ENCODE measurements at regions not wholly inside any gene's neighbourhood (a gene's known extent, or its start where the extent isn't known, plus 50 kb on each side); places are given as distances from the start of the nearest gene placed in this dataset.

DNA sequence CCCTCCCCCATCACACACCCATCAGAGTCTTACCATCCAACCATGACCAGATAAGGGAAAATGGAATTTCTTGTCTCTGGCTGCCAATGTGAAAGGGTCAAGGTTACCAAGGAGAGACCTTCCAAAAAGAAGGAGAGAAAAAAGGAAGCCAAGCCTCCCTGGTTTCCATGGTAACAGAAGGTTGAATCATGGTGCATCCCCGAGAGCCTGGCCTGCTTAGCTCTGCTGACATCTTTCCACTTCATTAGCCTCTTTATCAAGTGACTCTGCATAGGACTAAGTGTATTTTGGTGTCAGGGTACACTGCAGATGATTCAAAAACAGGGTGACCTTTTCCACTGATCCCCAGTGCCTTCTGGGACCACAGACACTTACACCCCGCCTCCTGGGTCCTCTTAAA lies 225.7 kb upstream of the PPP2R3A start:
- TF ChIP-seq CREB1 (IDR thresholded peaks at IDR 0.05; ENCODE audit: low read depth), result no peak
- TF ChIP-seq EP300 (IDR thresholded peaks at IDR 0.05; ENCODE audit: borderline replicate concordance), result no peak
- no peak for TF ChIP-seq CEBPB (IDR thresholded peaks at IDR 0.05)
- TF ChIP-seq, protein P1, sequence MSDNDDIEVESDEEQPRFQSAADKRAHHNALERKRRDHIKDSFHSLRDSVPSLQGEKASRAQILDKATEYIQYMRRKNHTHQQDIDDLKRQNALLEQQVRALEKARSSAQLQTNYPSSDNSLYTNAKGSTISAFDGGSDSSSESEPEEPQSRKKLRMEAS (IDR thresholded peaks at IDR 0.05), result no peak
- TF ChIP-seq, protein P2, sequence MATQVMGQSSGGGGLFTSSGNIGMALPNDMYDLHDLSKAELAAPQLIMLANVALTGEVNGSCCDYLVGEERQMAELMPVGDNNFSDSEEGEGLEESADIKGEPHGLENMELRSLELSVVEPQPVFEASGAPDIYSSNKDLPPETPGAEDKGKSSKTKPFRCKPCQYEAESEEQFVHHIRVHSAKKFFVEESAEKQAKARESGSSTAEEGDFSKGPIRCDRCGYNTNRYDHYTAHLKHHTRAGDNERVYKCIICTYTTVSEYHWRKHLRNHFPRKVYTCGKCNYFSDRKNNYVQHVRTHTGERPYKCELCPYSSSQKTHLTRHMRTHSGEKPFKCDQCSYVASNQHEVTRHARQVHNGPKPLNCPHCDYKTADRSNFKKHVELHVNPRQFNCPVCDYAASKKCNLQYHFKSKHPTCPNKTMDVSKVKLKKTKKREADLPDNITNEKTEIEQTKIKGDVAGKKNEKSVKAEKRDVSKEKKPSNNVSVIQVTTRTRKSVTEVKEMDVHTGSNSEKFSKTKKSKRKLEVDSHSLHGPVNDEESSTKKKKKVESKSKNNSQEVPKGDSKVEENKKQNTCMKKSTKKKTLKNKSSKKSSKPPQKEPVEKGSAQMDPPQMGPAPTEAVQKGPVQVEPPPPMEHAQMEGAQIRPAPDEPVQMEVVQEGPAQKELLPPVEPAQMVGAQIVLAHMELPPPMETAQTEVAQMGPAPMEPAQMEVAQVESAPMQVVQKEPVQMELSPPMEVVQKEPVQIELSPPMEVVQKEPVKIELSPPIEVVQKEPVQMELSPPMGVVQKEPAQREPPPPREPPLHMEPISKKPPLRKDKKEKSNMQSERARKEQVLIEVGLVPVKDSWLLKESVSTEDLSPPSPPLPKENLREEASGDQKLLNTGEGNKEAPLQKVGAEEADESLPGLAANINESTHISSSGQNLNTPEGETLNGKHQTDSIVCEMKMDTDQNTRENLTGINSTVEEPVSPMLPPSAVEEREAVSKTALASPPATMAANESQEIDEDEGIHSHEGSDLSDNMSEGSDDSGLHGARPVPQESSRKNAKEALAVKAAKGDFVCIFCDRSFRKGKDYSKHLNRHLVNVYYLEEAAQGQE (IDR thresholded peaks at IDR 0.05; ENCODE audit: low read depth), result no peak
- no peak for TF ChIP-seq RAD21 (IDR thresholded peaks at IDR 0.05; ENCODE audit: low read depth)
- no peak for TF ChIP-seq FOXM1 (IDR thresholded peaks at IDR 0.05; ENCODE audit: borderline replicate concordance, low read depth)
- no peak for TF ChIP-seq ZBTB7A (IDR thresholded peaks at IDR 0.05; ENCODE audit: low read depth)
- TF ChIP-seq TEAD4 (IDR thresholded peaks at IDR 0.05), result no peak
- no peak for TF ChIP-seq YY1 (IDR thresholded peaks at IDR 0.05; ENCODE audit: low read depth)
- TF ChIP-seq EGR1 (IDR thresholded peaks at IDR 0.05), result no peak
- no peak for TF ChIP-seq TCF12 (IDR thresholded peaks at IDR 0.05; ENCODE audit: low read depth)
- no peak for TF ChIP-seq TAF1 (IDR thresholded peaks at IDR 0.05; ENCODE audit: low read depth)

Measured in Ishikawa (cell line).